GM18511 (cell line): ENCODE measurements at regions not wholly inside any gene's neighbourhood (a gene's known extent, or its start where the extent isn't known, plus 50 kb on each side); places are given as distances from the start of the nearest gene placed in this dataset.

Experiments
- ATAC-seq: cut with Tn5 transposase; IDR thresholded peaks from one replicate; pipeline ENCODE4 v1.9.1; 2021; ENCODE audit warnings: mild to moderate bottlenecking, moderate library complexity; ENCODE audit not compliant: unreplicated experiment

GRCh38 chr5:56692359-56693219 is 122.8 kb upstream of the MAP3K1 start:
- no peak for ATAC-seq

- ATAC-seq, result no peak
These were observed 126.9 kb upstream of the MAP3K1 start for GRCh38 chr5:56688402-56688801.

GRCh38 chr5:56686337-56687195 is 128.8 kb upstream of the MAP3K1 start:
- peak; percentile 80 for ATAC-seq

GRCh38 chr5:56685503-56686217 is 129.7 kb upstream of the MAP3K1 start:
- no peak for ATAC-seq

- ATAC-seq, result no peak
These were observed 131.2 kb upstream of the MAP3K1 start for GRCh38 chr5:56684159-56684558.

GRCh38 chr5:56683733-56684132 is 131.6 kb upstream of the MAP3K1 start:
- no peak for ATAC-seq

GRCh38 chr5:56683281-56683680 is 132.1 kb upstream of the MAP3K1 start:
- no peak for ATAC-seq

GRCh38 chr5:56681346-56681745 is 134.0 kb upstream of the MAP3K1 start:
- no peak for ATAC-seq

GRCh38 chr5:56680731-56681130 is 134.6 kb upstream of the MAP3K1 start:
- ATAC-seq, result no peak

GRCh38 chr5:56677690-56678305 is 137.6 kb upstream of the MAP3K1 start:
- ATAC-seq, result no peak

GRCh38 chr5:56676091-56676768 is 139.1 kb upstream of the MAP3K1 start:
- ATAC-seq, result peak; percentile 89

GRCh38 chr5:56674441-56674840 is 140.9 kb upstream of the MAP3K1 start:
- ATAC-seq, result no peak

- ATAC-seq, result no peak
These were observed 142.2 kb upstream of the MAP3K1 start for GRCh38 chr5:56673171-56673570.

- no peak for ATAC-seq
These were observed 143.8 kb upstream of the MAP3K1 start for GRCh38 chr5:56671571-56671970.

GRCh38 chr5:56670916-56671315 is 144.4 kb upstream of the MAP3K1 start:
- ATAC-seq, result no peak

GRCh38 chr5:56669534-56670483 is 145.5 kb upstream of the MAP3K1 start:
- peak; percentile 98 for ATAC-seq

- no peak for ATAC-seq
These were observed 146.4 kb upstream of the MAP3K1 start for GRCh38 chr5:56668996-56669395.

- no peak for ATAC-seq
These were observed 147.7 kb upstream of the MAP3K1 start for GRCh38 chr5:56667692-56668091.

- ATAC-seq, result no peak
These were observed 148.4 kb upstream of the MAP3K1 start for GRCh38 chr5:56666901-56667300.
